ENCODE measurements at regions not wholly inside any gene's neighbourhood (a gene's known extent, or its start where the extent isn't known, plus 50 kb on each side); places are given as distances from the start of the nearest gene placed in this dataset.

- no peaks in the 10 kb centered on the region for H3K4me1 ChIP-seq (ENCODE audit: low read depth, poor library complexity, severe bottlenecking)
- H3K4me3 ChIP-seq (IDR thresholded peaks at IDR 0.05; ENCODE audit: insufficient read depth, low read depth, low read length): no peak overlapping the region
- H3K27me3 ChIP-seq (ENCODE audit: insufficient read depth, low read depth): no peaks in the 10 kb centered on the region
- no peak for TF ChIP-seq CTCF (conservative IDR thresholded peaks at IDR 0.05; ENCODE audit: low read depth, low read length)
- no peaks in the 10 kb centered on the region for H3K79me2 ChIP-seq (ENCODE audit: insufficient read depth, low read depth)
- no peak overlapping the region for H3K4me2 ChIP-seq
- no peak overlapping the region for H3K27ac ChIP-seq
- H2AFZ ChIP-seq (ENCODE audit: low read depth): no peak overlapping the region
- H4K20me1 ChIP-seq (ENCODE audit: insufficient read depth): no peaks in the 10 kb centered on the region
- no peak overlapping the region for H3K9ac ChIP-seq
- no peaks in the 10 kb centered on the region for H3K36me3 ChIP-seq (ENCODE audit: insufficient read depth)
These were observed 195.7 kb upstream of the STEAP1 start for GRCh38 chr7:89958525-89959068.

- Histone ChIP-seq H3K9ac (no peak overlapping the region), H3K27me3 (ENCODE audit: insufficient read depth, low read depth) (no peaks in the 10 kb centered on the region), H3K36me3 (ENCODE audit: insufficient read depth) (no peaks in the 10 kb centered on the region), H3K4me1 (ENCODE audit: low read depth, poor library complexity, severe bottlenecking) (no peaks in the 10 kb centered on the region), H3K27ac (no peak overlapping the region), H3K79me2 (ENCODE audit: insufficient read depth, low read depth) (no peaks in the 10 kb centered on the region), H2AFZ (ENCODE audit: low read depth) (no peak overlapping the region), H4K20me1 (ENCODE audit: insufficient read depth) (no peaks in the 10 kb centered on the region), H3K4me2 (no peak overlapping the region), H3K4me3 (IDR thresholded peaks at IDR 0.05; ENCODE audit: insufficient read depth, low read depth, low read length) (no peak overlapping the region)
- TF ChIP-seq CTCF (conservative IDR thresholded peaks at IDR 0.05; ENCODE audit: low read depth, low read length): no peak
These were observed 188.1 kb upstream of the STEAP1 start for GRCh38 chr7:89966067-89966664.

- no peaks in the 10 kb centered on the region for H3K36me3 ChIP-seq (ENCODE audit: insufficient read depth)
- no peaks in the 10 kb centered on the region for H3K4me1 ChIP-seq (ENCODE audit: low read depth, poor library complexity, severe bottlenecking)
- H4K20me1 ChIP-seq (ENCODE audit: insufficient read depth): no peaks in the 10 kb centered on the region
- no peak overlapping the region for H3K9ac ChIP-seq
- TF ChIP-seq CTCF (conservative IDR thresholded peaks at IDR 0.05; ENCODE audit: low read depth, low read length): no peak
- no peak overlapping the region for H3K4me2 ChIP-seq
- H3K4me3 ChIP-seq (IDR thresholded peaks at IDR 0.05; ENCODE audit: insufficient read depth, low read depth, low read length): no peak overlapping the region
- no peak overlapping the region for H2AFZ ChIP-seq (ENCODE audit: low read depth)
- no peaks in the 10 kb centered on the region for H3K79me2 ChIP-seq (ENCODE audit: insufficient read depth, low read depth)
- no peaks in the 10 kb centered on the region for H3K27me3 ChIP-seq (ENCODE audit: insufficient read depth, low read depth)
- H3K27ac ChIP-seq: no peak overlapping the region
These were observed 178.7 kb upstream of the STEAP1 start for GRCh38 chr7:89975577-89975976.

GRCh38 chr7:89987665-89988064 lies 166.6 kb upstream of the STEAP1 start:
- H3K4me3 ChIP-seq (IDR thresholded peaks at IDR 0.05; ENCODE audit: insufficient read depth, low read depth, low read length): no peak overlapping the region
- no peak overlapping the region for H3K4me2 ChIP-seq
- H3K27me3 ChIP-seq (ENCODE audit: insufficient read depth, low read depth): no peaks in the 10 kb centered on the region
- H3K79me2 ChIP-seq (ENCODE audit: insufficient read depth, low read depth): no peaks in the 10 kb centered on the region
- H3K36me3 ChIP-seq (ENCODE audit: insufficient read depth): no peaks in the 10 kb centered on the region
- no peak overlapping the region for H2AFZ ChIP-seq (ENCODE audit: low read depth)
- H4K20me1 ChIP-seq (ENCODE audit: insufficient read depth): no peaks in the 10 kb centered on the region
- no peak overlapping the region for H3K27ac ChIP-seq
- no peak overlapping the region for H3K9ac ChIP-seq
- no peaks in the 10 kb centered on the region for H3K4me1 ChIP-seq (ENCODE audit: low read depth, poor library complexity, severe bottlenecking)
- no peak for TF ChIP-seq CTCF (conservative IDR thresholded peaks at IDR 0.05; ENCODE audit: low read depth, low read length)
